Adrenal gland (tissue), 5 donors: ENCODE measurements at regions not wholly inside any gene's neighbourhood (a gene's known extent, or its start where the extent isn't known, plus 50 kb on each side); places are given as distances from the start of the nearest gene placed in this dataset.

Experiments used
- CTCF ChIP-seq, 6 experiments: fragments of 450-650 bp in 4 of 6; fragments of 200-600 bp in 2 of 6; sonication (generic) in 1 of 6; IDR thresholded peaks; 1 replicate in 5 of 6; 2 replicates in 1 of 6; pipeline versions ENCODE4 v1.5.1 to v1.8.0; 2016 to 2021; ENCODE audit warnings: antibody characterized with exemption in 6 of 6, mild to moderate bottlenecking in 2 of 6, moderate library complexity in 1 of 6
- POLR2A ChIP-seq, 2 donors: fragments of 450-650 bp; IDR thresholded peaks; one replicate each; pipeline ENCODE4 v1.6.1; 2017; ENCODE audit warnings: antibody characterized with exemption in 2 of 2, mild to moderate bottlenecking in 2 of 2, moderate library complexity in 1 of 2
- donor health status: DM: no; HTN: no; CAD: no.

- no peak for TF ChIP-seq CTCF (IDR thresholded peaks at IDR 0.05)
- TF ChIP-seq POLR2A (IDR thresholded peaks at IDR 0.05) = no peak
These were observed 112.3 kb upstream of the DTNBP1 start for GRCh38 chr6:15775076-15775634.
